ENCODE measurements at regions not wholly inside any gene's neighbourhood (a gene's known extent, or its start where the extent isn't known, plus 50 kb on each side); places are given as distances from the start of the nearest gene placed in this dataset.

DNA sequence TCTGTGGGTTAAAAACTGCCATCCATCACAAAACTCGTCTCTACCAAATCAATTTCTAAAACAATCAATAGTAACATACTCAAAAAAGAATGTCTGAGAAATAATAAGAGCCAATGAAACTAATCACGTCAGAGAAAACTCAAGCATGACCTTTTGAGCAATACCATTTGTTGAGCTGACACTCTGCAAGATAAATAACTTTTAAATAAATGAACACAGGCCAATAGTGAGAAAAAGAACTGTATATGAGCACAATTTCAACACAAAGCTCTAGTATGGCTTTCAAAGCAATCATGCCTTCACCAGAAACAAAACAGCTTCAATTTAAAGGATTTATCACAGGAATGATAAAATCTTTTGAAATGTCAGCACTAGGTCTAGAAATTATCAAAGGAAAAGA lies 249.2 kb upstream of the SETMAR start:
- no peak overlapping the region for H3K4me3 ChIP-seq
- no peaks in the 10 kb centered on the region for H3K9me3 ChIP-seq (ENCODE audit: low read depth, low read length)
- H3K27ac ChIP-seq: no peak overlapping the region
- H3K9ac ChIP-seq (ENCODE audit: insufficient read length): no peak overlapping the region
- H3K36me3 ChIP-seq (ENCODE audit: insufficient read depth, low read length): no peaks in the 10 kb centered on the region
- no peak for DNase-seq (ENCODE audit: low read depth, low spot score)
- no peak for TF ChIP-seq FOXP2 (optimal IDR thresholded peaks at IDR 0.05; ENCODE audit: control extremely low read depth, extremely low read length, insufficient read depth)
- TF ChIP-seq POLR2AphosphoS5 (IDR thresholded peaks at IDR 0.05; ENCODE audit: borderline replicate concordance, low read depth, low read length): no peak
- no peak for TF ChIP-seq EZH2 (IDR thresholded peaks at IDR 0.05)

DNA sequence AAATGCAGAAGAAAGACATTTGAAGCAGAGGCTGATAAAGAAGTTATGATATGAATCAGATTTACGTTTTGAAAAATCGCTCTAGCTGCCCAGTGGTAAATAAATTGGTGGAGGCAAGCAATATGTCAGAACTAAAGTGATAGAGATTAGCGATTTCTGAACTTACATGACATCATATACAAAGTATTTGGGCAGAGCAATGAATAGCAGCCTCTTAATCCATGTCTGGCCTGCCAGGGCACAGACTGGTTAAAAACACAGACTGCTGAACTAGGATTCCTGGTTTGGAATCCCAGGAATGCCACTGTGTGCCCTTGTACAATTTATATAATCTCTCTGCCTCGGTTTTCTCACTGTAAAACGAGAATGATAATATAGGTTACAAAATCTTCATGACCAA lies 243.1 kb upstream of the SETMAR start:
- H3K36me3 ChIP-seq (ENCODE audit: insufficient read depth, low read length): no peaks in the 10 kb centered on the region
- no peak overlapping the region for H3K4me3 ChIP-seq
- H3K9me3 ChIP-seq (ENCODE audit: low read depth, low read length): no peaks in the 10 kb centered on the region
- no peak for DNase-seq (ENCODE audit: low read depth, low spot score)
- no peak overlapping the region for H3K9ac ChIP-seq (ENCODE audit: insufficient read length)
- TF ChIP-seq FOXP2 (optimal IDR thresholded peaks at IDR 0.05; ENCODE audit: control extremely low read depth, extremely low read length, insufficient read depth): no peak
- TF ChIP-seq POLR2AphosphoS5 (IDR thresholded peaks at IDR 0.05; ENCODE audit: borderline replicate concordance, low read depth, low read length): no peak
- TF ChIP-seq EZH2 (IDR thresholded peaks at IDR 0.05): no peak
- no peak overlapping the region for H3K27ac ChIP-seq

DNA sequence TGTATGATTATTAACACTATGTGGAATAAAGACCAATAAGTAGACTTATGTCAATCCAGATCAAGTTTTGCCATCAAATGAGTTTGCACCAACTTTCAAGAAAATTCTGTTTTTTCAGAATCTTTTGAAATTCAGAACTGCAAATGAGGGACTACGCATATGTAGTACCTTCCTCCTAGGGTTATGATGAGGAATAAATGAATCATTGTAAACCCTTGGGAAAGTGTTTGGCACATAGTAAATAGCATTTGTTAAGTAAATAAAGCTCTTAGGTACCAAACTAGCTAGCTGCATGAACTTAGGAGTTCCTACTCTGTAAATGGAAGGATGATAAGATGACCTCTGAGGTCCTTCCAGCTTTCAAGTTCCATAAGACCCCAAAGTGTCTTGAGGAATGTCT lies 242.6 kb upstream of the SETMAR start:
- DNase-seq (ENCODE audit: low read depth, low spot score): no peak
- no peak overlapping the region for H3K27ac ChIP-seq
- no peaks in the 10 kb centered on the region for H3K36me3 ChIP-seq (ENCODE audit: insufficient read depth, low read length)
- H3K9ac ChIP-seq (ENCODE audit: insufficient read length): no peak overlapping the region
- no peak overlapping the region for H3K4me3 ChIP-seq
- H3K9me3 ChIP-seq (ENCODE audit: low read depth, low read length): no peaks in the 10 kb centered on the region
- TF ChIP-seq FOXP2 (optimal IDR thresholded peaks at IDR 0.05; ENCODE audit: control extremely low read depth, extremely low read length, insufficient read depth) (no peak), POLR2AphosphoS5 (IDR thresholded peaks at IDR 0.05; ENCODE audit: borderline replicate concordance, low read depth, low read length) (no peak), EZH2 (IDR thresholded peaks at IDR 0.05) (no peak)

DNA sequence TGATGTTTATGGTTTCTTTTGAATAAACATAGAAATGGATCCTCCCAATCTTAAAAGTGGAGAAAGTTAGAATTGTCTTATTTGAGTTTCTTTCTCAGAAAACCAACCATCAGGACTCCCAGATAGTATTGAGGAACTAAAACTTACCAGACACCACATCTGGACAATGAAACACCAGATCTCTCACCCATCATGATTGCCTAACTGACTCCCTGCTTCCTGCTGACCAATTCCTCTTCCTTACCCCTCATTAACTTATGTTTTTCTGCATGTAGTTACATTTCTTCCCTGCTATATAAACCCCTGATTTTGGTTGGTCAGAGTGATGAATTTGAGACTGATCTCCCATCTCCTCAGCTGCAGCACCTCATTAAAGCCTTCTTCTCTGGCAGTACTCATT lies 242.0 kb upstream of the SETMAR start:
- Histone ChIP-seq H3K4me3 (no peak overlapping the region), H3K36me3 (ENCODE audit: insufficient read depth, low read length) (no peaks in the 10 kb centered on the region), H3K9me3 (ENCODE audit: low read depth, low read length) (no peaks in the 10 kb centered on the region), H3K9ac (ENCODE audit: insufficient read length) (no peak overlapping the region), H3K27ac (no peak overlapping the region)
- DNase-seq (ENCODE audit: low read depth, low spot score): no peak
- no peak for TF ChIP-seq EZH2 (IDR thresholded peaks at IDR 0.05)
- TF ChIP-seq POLR2AphosphoS5 (IDR thresholded peaks at IDR 0.05; ENCODE audit: borderline replicate concordance, low read depth, low read length): no peak
- TF ChIP-seq FOXP2 (optimal IDR thresholded peaks at IDR 0.05; ENCODE audit: control extremely low read depth, extremely low read length, insufficient read depth): no peak

DNA sequence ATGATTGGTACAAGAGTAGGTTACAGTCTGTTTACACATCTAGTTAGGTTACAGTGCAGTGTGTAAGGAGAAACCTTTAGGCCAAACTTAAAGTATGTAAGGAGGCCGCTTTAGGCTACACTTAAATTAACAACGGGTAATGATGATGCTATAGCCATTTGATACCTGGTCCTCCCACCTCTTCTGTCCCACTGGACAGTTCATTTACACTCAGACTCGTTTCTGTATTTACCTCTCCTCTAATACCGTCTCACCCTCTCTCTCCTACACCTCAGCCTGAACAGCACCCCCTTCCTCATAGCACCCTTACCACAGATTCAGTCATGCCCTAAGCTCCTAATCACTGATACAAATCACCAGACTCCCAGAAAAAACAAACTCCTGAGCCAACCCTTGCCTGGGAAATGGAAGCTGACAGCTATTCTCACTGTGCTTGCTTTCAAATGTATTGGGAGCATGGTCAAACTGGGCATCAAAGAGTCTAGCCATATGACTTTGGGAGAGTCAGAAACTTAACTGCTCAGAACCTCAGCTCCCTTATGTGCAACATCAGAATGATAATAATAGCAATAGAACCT lies 241.3 kb upstream of the SETMAR start:
- Histone ChIP-seq H3K9me3 (ENCODE audit: low read depth, low read length) (no peaks in the 10 kb centered on the region), H3K9ac (ENCODE audit: insufficient read length) (no peak overlapping the region), H3K27ac (no peak overlapping the region), H3K36me3 (ENCODE audit: insufficient read depth, low read length) (no peaks in the 10 kb centered on the region), H3K4me3 (no peak overlapping the region)
- no peak for DNase-seq (ENCODE audit: low read depth, low spot score)
- TF ChIP-seq EZH2 (IDR thresholded peaks at IDR 0.05) (no peak), POLR2AphosphoS5 (IDR thresholded peaks at IDR 0.05; ENCODE audit: borderline replicate concordance, low read depth, low read length) (no peak), FOXP2 (optimal IDR thresholded peaks at IDR 0.05; ENCODE audit: control extremely low read depth, extremely low read length, insufficient read depth) (no peak)

DNA sequence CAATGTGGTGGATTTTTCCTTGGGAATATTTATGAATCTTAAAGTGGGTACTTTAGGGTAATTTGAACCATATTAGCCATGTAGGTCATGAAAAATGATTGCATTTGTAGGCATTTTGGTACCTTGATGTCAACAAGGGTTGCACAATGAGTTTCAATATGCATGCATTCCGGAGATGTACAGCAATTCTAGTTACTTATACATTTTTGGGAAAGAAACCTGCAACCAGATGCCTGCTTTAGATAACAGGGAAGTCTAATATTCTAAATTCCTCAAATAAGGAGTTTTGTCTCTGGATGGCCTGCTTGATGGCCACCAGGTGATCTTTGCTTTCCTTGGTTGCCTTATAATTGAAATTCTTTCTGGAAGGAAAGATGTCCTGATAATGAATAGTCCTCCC lies 240.5 kb upstream of the SETMAR start:
- no peaks in the 10 kb centered on the region for H3K9me3 ChIP-seq (ENCODE audit: low read depth, low read length)
- no peak overlapping the region for H3K9ac ChIP-seq (ENCODE audit: insufficient read length)
- no peaks in the 10 kb centered on the region for H3K36me3 ChIP-seq (ENCODE audit: insufficient read depth, low read length)
- no peak for DNase-seq (ENCODE audit: low read depth, low spot score)
- H3K27ac ChIP-seq: no peak overlapping the region
- no peak overlapping the region for H3K4me3 ChIP-seq
- TF ChIP-seq EZH2 (IDR thresholded peaks at IDR 0.05): no peak
- no peak for TF ChIP-seq POLR2AphosphoS5 (IDR thresholded peaks at IDR 0.05; ENCODE audit: borderline replicate concordance, low read depth, low read length)
- TF ChIP-seq FOXP2 (optimal IDR thresholded peaks at IDR 0.05; ENCODE audit: control extremely low read depth, extremely low read length, insufficient read depth): no peak

DNA sequence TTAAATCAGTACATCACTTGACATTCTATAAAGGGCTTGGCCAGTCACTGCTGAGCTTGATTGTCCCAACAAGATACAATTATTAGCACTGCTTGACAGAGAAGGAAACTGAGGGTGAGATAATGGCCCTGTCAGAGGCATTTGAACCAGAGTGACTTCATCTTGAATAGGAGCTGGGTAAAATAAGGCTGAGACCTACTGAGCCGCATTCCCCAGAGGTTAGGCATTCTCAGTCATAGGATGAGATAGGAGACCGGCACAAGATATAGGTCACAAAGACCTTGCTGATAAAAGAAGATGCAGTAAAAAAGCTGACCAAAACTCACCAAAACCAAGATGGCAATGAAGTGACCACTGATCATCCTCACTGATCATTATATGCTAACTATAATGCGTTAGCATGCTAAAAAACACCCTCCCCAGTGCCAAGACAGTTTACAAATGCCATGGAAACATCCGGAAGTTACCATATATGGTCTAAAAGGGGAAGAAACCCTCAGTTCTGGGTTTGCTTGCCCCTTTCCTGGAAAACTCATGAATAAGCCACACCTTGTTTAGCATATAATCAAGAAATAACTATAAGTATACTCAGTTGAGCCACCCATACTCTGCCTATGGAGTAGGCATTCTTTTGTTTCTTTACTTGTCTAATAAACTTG lies 239.1 kb upstream of the SETMAR start:
- DNase-seq (ENCODE audit: low read depth, low spot score): no peak
- no peak for TF ChIP-seq EZH2 (IDR thresholded peaks at IDR 0.05)
- TF ChIP-seq FOXP2 (optimal IDR thresholded peaks at IDR 0.05; ENCODE audit: control extremely low read depth, extremely low read length, insufficient read depth): no peak
- no peak for TF ChIP-seq POLR2AphosphoS5 (IDR thresholded peaks at IDR 0.05; ENCODE audit: borderline replicate concordance, low read depth, low read length)
- H3K4me3 ChIP-seq: no peak overlapping the region
- no peaks in the 10 kb centered on the region for H3K36me3 ChIP-seq (ENCODE audit: insufficient read depth, low read length)
- H3K9ac ChIP-seq (ENCODE audit: insufficient read length): no peak overlapping the region
- no peak overlapping the region for H3K27ac ChIP-seq
- H3K9me3 ChIP-seq (ENCODE audit: low read depth, low read length): no peaks in the 10 kb centered on the region

DNA sequence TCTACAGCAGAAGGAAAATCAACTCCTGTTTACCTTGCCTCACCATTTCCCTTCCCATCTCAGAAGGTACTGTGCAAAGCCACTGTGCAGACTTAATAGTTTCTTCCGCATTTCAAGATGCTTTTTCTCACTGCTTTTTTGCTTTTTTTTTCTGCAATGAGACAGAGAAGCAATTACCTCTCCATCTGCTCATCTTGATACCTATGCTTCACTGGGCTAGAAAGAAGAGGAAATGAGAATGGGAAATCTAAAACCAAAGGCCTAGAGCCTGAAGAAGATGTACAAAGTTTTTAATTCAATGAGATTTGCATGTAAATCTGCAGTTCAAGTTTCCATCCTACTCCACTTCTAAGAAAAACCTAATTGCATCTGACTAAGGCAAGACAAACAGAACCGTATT lies 238.1 kb upstream of the SETMAR start:
- no peak overlapping the region for H3K27ac ChIP-seq
- DNase-seq (ENCODE audit: low read depth, low spot score): no peak

DNA sequence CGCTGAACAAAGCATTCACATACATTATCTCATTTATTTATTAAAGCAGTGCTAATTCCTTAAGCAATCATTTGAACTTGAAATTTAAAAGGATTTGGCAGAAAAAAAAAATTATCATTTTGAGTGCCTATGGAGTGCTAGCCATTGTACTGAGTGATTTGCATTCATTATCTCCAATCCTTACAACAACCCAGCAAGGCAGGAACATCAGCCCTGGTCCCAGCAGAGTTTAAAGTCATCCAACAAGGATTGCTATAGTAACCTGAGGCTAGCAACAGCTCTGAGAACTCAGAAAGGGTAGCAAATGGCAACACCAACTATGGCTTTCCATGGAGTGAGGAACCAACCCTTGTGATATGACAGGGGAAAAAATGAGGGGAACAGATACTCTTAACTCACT lies 237.6 kb upstream of the SETMAR start:
- Histone ChIP-seq H3K4me3 (no peak overlapping the region), H3K36me3 (ENCODE audit: insufficient read depth, low read length) (no peaks in the 10 kb centered on the region), H3K9ac (ENCODE audit: insufficient read length) (no peak overlapping the region), H3K27ac (no peak overlapping the region), H3K9me3 (ENCODE audit: low read depth, low read length) (no peaks in the 10 kb centered on the region)
- TF ChIP-seq FOXP2 (optimal IDR thresholded peaks at IDR 0.05; ENCODE audit: control extremely low read depth, extremely low read length, insufficient read depth): no peak
- no peak for TF ChIP-seq EZH2 (IDR thresholded peaks at IDR 0.05)
- TF ChIP-seq POLR2AphosphoS5 (IDR thresholded peaks at IDR 0.05; ENCODE audit: borderline replicate concordance, low read depth, low read length): no peak
- DNase-seq (ENCODE audit: low read depth, low spot score): no peak

More for the DNA sequence above, 238.1 kb upstream of the SETMAR start:
- no peak for TF ChIP-seq POLR2AphosphoS5 (IDR thresholded peaks at IDR 0.05; ENCODE audit: borderline replicate concordance, low read depth, low read length)
- H3K4me3 ChIP-seq: no peak overlapping the region
- H3K36me3 ChIP-seq (ENCODE audit: insufficient read depth, low read length): no peaks in the 10 kb centered on the region
- no peaks in the 10 kb centered on the region for H3K9me3 ChIP-seq (ENCODE audit: low read depth, low read length)
- no peak overlapping the region for H3K9ac ChIP-seq (ENCODE audit: insufficient read length)
